ENCODE measurements at regions not wholly inside any gene's neighbourhood (a gene's known extent, or its start where the extent isn't known, plus 50 kb on each side); places are given as distances from the start of the nearest gene placed in this dataset.

GRCh38 chrX:117653396-117653795 is 463.2 kb downstream of the KLHL13 start:
- TF ChIP-seq, protein P1, sequence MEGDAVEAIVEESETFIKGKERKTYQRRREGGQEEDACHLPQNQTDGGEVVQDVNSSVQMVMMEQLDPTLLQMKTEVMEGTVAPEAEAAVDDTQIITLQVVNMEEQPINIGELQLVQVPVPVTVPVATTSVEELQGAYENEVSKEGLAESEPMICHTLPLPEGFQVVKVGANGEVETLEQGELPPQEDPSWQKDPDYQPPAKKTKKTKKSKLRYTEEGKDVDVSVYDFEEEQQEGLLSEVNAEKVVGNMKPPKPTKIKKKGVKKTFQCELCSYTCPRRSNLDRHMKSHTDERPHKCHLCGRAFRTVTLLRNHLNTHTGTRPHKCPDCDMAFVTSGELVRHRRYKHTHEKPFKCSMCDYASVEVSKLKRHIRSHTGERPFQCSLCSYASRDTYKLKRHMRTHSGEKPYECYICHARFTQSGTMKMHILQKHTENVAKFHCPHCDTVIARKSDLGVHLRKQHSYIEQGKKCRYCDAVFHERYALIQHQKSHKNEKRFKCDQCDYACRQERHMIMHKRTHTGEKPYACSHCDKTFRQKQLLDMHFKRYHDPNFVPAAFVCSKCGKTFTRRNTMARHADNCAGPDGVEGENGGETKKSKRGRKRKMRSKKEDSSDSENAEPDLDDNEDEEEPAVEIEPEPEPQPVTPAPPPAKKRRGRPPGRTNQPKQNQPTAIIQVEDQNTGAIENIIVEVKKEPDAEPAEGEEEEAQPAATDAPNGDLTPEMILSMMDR (conservative IDR thresholded peaks at IDR 0.05): no peak
- no peak for TF ChIP-seq ZFX (IDR thresholded peaks at IDR 0.05)
